GM12878 (cell line): ENCODE measurements at regions not wholly inside any gene's neighbourhood (a gene's known extent, or its start where the extent isn't known, plus 50 kb on each side); places are given as distances from the start of the nearest gene placed in this dataset.

Source experiments
- ATAC-seq: fragments of 200-7000 bp; cut with Tn5 transposase; 3 replicates; pipeline ENCODE4 v1.9.1; 2020; ENCODE audit warnings: mild to moderate bottlenecking, moderate library complexity
- BruUV-seq: library from RNA; stranded (reverse); fragments of 400-500 nt; replicated peaks from 2 replicates; lab custom pipeline; 2021; lab: Mats Ljungman, UMichigan
- CTCF ChIA-PET: fragments of 300-600 bp; sonication (Branson Sonifier 250); formaldehyde crosslinking; extraction: SDS; loops from one replicate; lab custom pipeline; 2021; ENCODE audit warnings: inconsistent platforms; lab: Yijun Ruan, JAX
- POLR2A ChIA-PET: fragments of 350-600 bp; formaldehyde crosslinking; extraction: SDS; loops from one replicate; lab custom pipeline; 2021; ENCODE audit warnings: inconsistent platforms; lab: Charles Lee
- RAD21 ChIA-PET: fragments of 300-600 bp; sonication (Branson Sonifier 250); formaldehyde crosslinking; loops from one replicate; lab custom pipeline; 2023; ENCODE audit warnings: antibody characterized with exemption; ENCODE audit not compliant: unreplicated experiment; lab: Charles Lee
- SMC1A ChIA-PET: fragments of 300-600 bp; sonication (Branson Sonifier 250); formaldehyde crosslinking; loops from one replicate; lab custom pipeline; 2023; ENCODE audit not compliant: unreplicated experiment, uncharacterized antibody; lab: Charles Lee
- DNase-seq: peaks from one replicate; pipeline ENCODE4 v3.0.0-alpha.2; 2011; ENCODE audit warnings: low read depth, low spot score
- FAIRE-seq: peaks from 3 replicates; lab custom pipeline; 2011; peaks lifted over from hg19 to GRCh38; lab: Jason Lieb, UNC
- H2AFZ ChIP-seq: 2 replicates; pipeline ENCODE4 v1.6.0; 2011; ENCODE audit warnings: low read depth, low read length, control low read depth; ENCODE audit not compliant: control insufficient read depth
- H3K27ac ChIP-seq: 2 replicates; pipeline ENCODE4 v1.5.1; 2011; ENCODE audit warnings: control low read depth; ENCODE audit not compliant: control insufficient read depth, insufficient read depth
- H3K27me3 ChIP-seq, 2 experiments: replicated peaks in 1 of 2; 2 replicates each; pipeline versions ENCODE4 v1.6.0 to v1.6.1; 2011; ENCODE audit warnings: low read length in 1 of 2; ENCODE audit not compliant: control insufficient read depth in 2 of 2, insufficient read depth in 2 of 2
- H3K36me3 ChIP-seq, 2 experiments: 2 replicates each; pipeline ENCODE4 v1.5.1; 2011; ENCODE audit warnings: low read length in 1 of 2; ENCODE audit not compliant: control insufficient read depth in 2 of 2, insufficient read depth in 2 of 2
- H3K4me1 ChIP-seq: 2 replicates; pipeline ENCODE4 v1.6.1; 2011; ENCODE audit warnings: mild to moderate bottlenecking, low read length, moderate library complexity, mixed read lengths; ENCODE audit not compliant: control insufficient read depth, insufficient read depth
- H3K4me2 ChIP-seq: 2 replicates; pipeline ENCODE4 v1.6.0; 2011; ENCODE audit warnings: control low read depth; ENCODE audit not compliant: control insufficient read depth, insufficient read depth
- H3K4me3 ChIP-seq: fragments of 200-600 bp; sonication (generic); 2 replicates; pipeline ENCODE4 v1.5.1; 2016
- H3K79me2 ChIP-seq: 2 replicates; pipeline ENCODE4 v1.6.0; 2011; ENCODE audit warnings: low read length; ENCODE audit not compliant: control insufficient read depth, insufficient read depth
- H3K9ac ChIP-seq: 2 replicates; pipeline ENCODE4 v1.8.0; 2011; ENCODE audit warnings: low read length, control low read depth, mixed read lengths; ENCODE audit not compliant: control insufficient read depth, insufficient read depth
- H3K9me3 ChIP-seq: replicated peaks from 3 replicates; pipeline ENCODE4 v1.5.1; 2011; ENCODE audit warnings: mild to moderate bottlenecking, low read length; ENCODE audit not compliant: control insufficient read depth, insufficient read depth
- H4K20me1 ChIP-seq: 2 replicates; pipeline ENCODE4 v1.6.0; 2011; ENCODE audit not compliant: control insufficient read depth, insufficient read depth
- BMI1 ChIP-seq: fragments of 450-650 bp; IDR thresholded peaks from 2 replicates; pipeline ENCODE4 v1.6.1; 2016; ENCODE audit warnings: mild to moderate bottlenecking, moderate library complexity, borderline replicate concordance
- CREB1 ChIP-seq: IDR thresholded peaks from 2 replicates; pipeline ENCODE4 v1.6.1; 2012; ENCODE audit warnings: low read depth, mild to moderate bottlenecking, inconsistent platforms
- EP300 ChIP-seq, 2 experiments: fragments of 150-350 bp in 1 of 2; IDR thresholded peaks; 2 replicates each; pipeline ENCODE4 v1.6.1; 2011 to 2012; ENCODE audit warnings: low read depth in 2 of 2, low read length in 2 of 2, borderline replicate concordance in 1 of 2, improper control_type of control experiment in 1 of 2, inconsistent platforms in 1 of 2; ENCODE audit not compliant: control insufficient read depth in 1 of 2
- MLLT1 ChIP-seq: fragments of 450-650 bp; IDR thresholded peaks from 2 replicates; pipeline ENCODE4 v1.6.1; 2016; ENCODE audit warnings: mild to moderate bottlenecking
- NFXL1 ChIP-seq: fragments of 450-650 bp; IDR thresholded peaks from 2 replicates; pipeline ENCODE4 v1.6.1; 2017; ENCODE audit warnings: antibody characterized with exemption, mild to moderate bottlenecking, borderline replicate concordance
- RELA ChIP-seq: fragments of 450-650 bp; IDR thresholded peaks from 2 replicates; pipeline ENCODE4 v1.8.0; 2014; ENCODE audit warnings: borderline replicate concordance; ENCODE audit not compliant: partially characterized antibody
- SIN3A ChIP-seq: IDR thresholded peaks from 2 replicates; pipeline ENCODE4 v1.6.1; 2012; ENCODE audit warnings: low read depth, low read length, improper control_type of control experiment
- SIX5 ChIP-seq: IDR thresholded peaks from 2 replicates; pipeline ENCODE4 v1.6.1; 2011; ENCODE audit warnings: mild to moderate bottlenecking, low read depth, low read length, moderate library complexity; ENCODE audit not compliant: severe bottlenecking
- USF1 ChIP-seq: IDR thresholded peaks from 2 replicates; pipeline ENCODE4 v1.6.1; 2011; ENCODE audit warnings: borderline replicate concordance, low read depth, mild to moderate bottlenecking, moderate library complexity, mixed read lengths, low read length; ENCODE audit not compliant: insufficient read depth; ENCODE audit errors: extremely low read length
- ZBED1 ChIP-seq: IDR thresholded peaks from 2 replicates; pipeline ENCODE4 v1.6.1; 2016; ENCODE audit warnings: borderline replicate concordance
- ZNF592 ChIP-seq: fragments of 450-650 bp; IDR thresholded peaks from 2 replicates; pipeline ENCODE4 v1.6.1; 2017; ENCODE audit warnings: mild to moderate bottlenecking, moderate library complexity
- WGBS: methylation state at CpG from one replicate; pipeline ENCODE4 v1.1.6; 2016; ENCODE audit warnings: low lambda C conversion rate; ENCODE audit not compliant: insufficient replicate concordance, insufficient coverage; ENCODE audit errors: missing lambda C conversion rate; 5-methylcytosine and 5-hydroxymethylcytosine counted together
- in situ Hi-C: fragments of 300-500 bp; cut with MboI; formaldehyde crosslinking; loops from 9 replicates; pipeline ENCODE4 v1.14.3; 2018; ENCODE audit warnings: mixed read lengths
- intact Hi-C: fragments of 100-400 bp; cut with micrococcal nuclease; formaldehyde crosslinking; loops from one replicate; pipeline ENCODE4 v1.14.2; 2022; ENCODE audit not compliant: unreplicated experiment

DNA sequence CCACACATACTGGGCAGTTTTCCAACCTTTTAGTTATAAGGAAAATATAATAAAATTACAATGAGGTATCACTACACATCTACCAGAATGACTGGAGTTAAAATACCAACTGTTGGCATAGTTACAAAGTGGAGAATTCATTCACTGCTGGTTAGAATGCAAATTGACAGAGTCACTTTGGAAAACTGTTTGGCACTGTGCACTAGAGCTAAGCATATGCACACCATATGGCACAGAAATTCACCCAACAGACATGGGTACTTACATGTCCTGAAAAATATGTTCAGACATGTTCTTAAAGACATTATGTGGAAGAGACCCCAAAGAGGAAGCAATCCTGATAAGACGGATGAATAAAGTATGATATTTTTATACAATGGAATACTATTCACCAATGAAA is 686.1 kb upstream of the RAB6C start:
- 0% methylated on average over 1 of the region's 1 CpG for WGBS
- ChIA-PET POLR2A (no interaction called here), RAD21 (no interaction called here), SMC1A (no interaction called here)
- H3K4me2 ChIP-seq, result no peak overlapping the region
- no peak overlapping the region for H3K27ac ChIP-seq
- TF ChIP-seq NFXL1 (no peak), BMI1 (no peak), RELA (no peak)
- TF ChIP-seq, all 136 proteins: peak for 0
- H3K36me3 ChIP-seq, result no peaks in the 10 kb centered on the region
- H3K4me1 ChIP-seq, result no peaks in the 10 kb centered on the region
- no peaks in the 10 kb centered on the region for H3K9me3 ChIP-seq
- intact Hi-C loops (no loop called here), in situ Hi-C loops (no loop called here)
- H4K20me1 ChIP-seq, result no peaks in the 10 kb centered on the region
- FAIRE-seq, result no peak
- no peak overlapping the region for H2AFZ ChIP-seq
- no peak overlapping the region for H3K4me3 ChIP-seq
- BruUV-seq, result no TSS peak
- CTCF ChIA-PET, result no interaction called here
- no peak overlapping the region for H3K9ac ChIP-seq
- no peaks in the 10 kb centered on the region for H3K79me2 ChIP-seq
- no peaks in the 10 kb centered on the region for H3K27me3 ChIP-seq
- no peak for DNase-seq
- ATAC-seq, result no peak

DNA sequence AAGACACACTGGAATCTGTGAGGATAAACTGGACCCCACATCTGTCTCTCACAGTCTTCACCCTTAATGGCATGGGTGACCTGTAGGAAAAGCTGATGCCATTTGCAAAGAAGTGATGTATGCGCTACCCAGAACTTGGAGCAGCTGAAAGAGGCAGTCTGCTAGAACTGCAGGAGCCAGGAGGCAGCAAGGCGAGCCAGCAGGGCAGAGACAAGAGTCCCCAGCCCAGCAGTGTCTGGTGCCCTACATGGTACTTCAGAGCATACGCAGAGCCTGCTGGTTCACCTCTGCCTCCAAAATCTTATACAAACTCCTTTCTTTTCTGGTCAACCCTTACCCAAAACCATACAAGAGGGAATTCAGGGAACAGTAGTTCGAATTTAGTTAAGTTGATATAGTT is 683.1 kb upstream of the RAB6C start:
- Histone ChIP-seq H2AFZ (no peak overlapping the region), H3K79me2 (no peaks in the 10 kb centered on the region), H3K27ac (no peak overlapping the region), H3K9me3 (no peaks in the 10 kb centered on the region), H3K4me2 (no peak overlapping the region), H3K4me1 (no peaks in the 10 kb centered on the region), H3K36me3 (no peaks in the 10 kb centered on the region), H3K9ac (no peak overlapping the region), H3K4me3 (no peak overlapping the region), H4K20me1 (no peaks in the 10 kb centered on the region), H3K27me3 (no peaks in the 10 kb centered on the region)
- RAD21 ChIA-PET, result no interaction called here
- BruUV-seq, result no TSS peak
- SMC1A ChIA-PET, result no interaction called here
- in situ Hi-C loops, result no loop called here
- ATAC-seq, result no peak
- no peak for DNase-seq
- no peak for FAIRE-seq
- intact Hi-C loops, result no loop called here
- CTCF ChIA-PET, result no interaction called here
- POLR2A ChIA-PET, result interaction anchor here (0.5 kb wide), 1 partner anchor 36 kb away, joined by 4 read pairs; no protein-coding TSS in a partner anchor
- WGBS, result 50% methylated on average over 4 of the region's 4 CpGs
- no peak for TF ChIP-seq MLLT1
- no peak for TF ChIP-seq USF1
- TF ChIP-seq NFXL1, result no peak
- no peak for TF ChIP-seq EP300 (IDR thresholded peaks at IDR 0.05; ENCODE audit: borderline replicate concordance in 1 of 2, control insufficient read depth in 1 of 2, low read depth in 2 of 2, low read length in 2 of 2)
- no peak for TF ChIP-seq SIN3A
- TF ChIP-seq ZBED1, result no peak
- TF ChIP-seq SIX5, result no peak
- no peak for TF ChIP-seq ZNF592
- no peak for TF ChIP-seq CREB1
